Urinary bladder (tissue), 3 donors: ENCODE measurements at regions not wholly inside any gene's neighbourhood (a gene's known extent, or its start where the extent isn't known, plus 50 kb on each side); places are given as distances from the start of the nearest gene placed in this dataset.

ENCODE experiments used
- DNase-seq: peaks from one replicate; pipeline ENCODE4 v3.0.0-alpha.2; 2015; ENCODE audit errors: extremely low spot score
- H3K27ac ChIP-seq: one replicate; pipeline ENCODE4 v1.5.1; 2013; ENCODE audit warnings: low read depth, mild to moderate bottlenecking, moderate library complexity
- H3K36me3 ChIP-seq: one replicate; pipeline ENCODE4 v1.6.1; 2013; ENCODE audit warnings: mild to moderate bottlenecking, moderate library complexity; ENCODE audit not compliant: insufficient read depth
- H3K4me1 ChIP-seq: one replicate; pipeline ENCODE4 v1.6.1; 2013; ENCODE audit warnings: mild to moderate bottlenecking, moderate library complexity; ENCODE audit not compliant: insufficient read depth
- H3K4me3 ChIP-seq: one replicate; pipeline ENCODE4 v1.5.1; 2013; ENCODE audit warnings: low read depth, low read length
- WGBS: extraction: QIAGEN DNeasy Blood & Tissue Kit; methylation state at CpG from one replicate; pipeline ENCODE4 v1.1.7; 2013; 5-methylcytosine and 5-hydroxymethylcytosine counted together
- donor health status: healthy with polysubstance abuse.
- donor health status: healthy.

GRCh38 chr13:111634410-111634809 is 314.0 kb downstream of the TEX29 start:
- Histone ChIP-seq H3K27ac (no peak overlapping the region), H3K4me1 (no peaks in the 10 kb centered on the region), H3K36me3 (no peaks in the 10 kb centered on the region), H3K4me3 (no peak overlapping the region)
- 77% methylated on average over 8 of the region's 8 CpGs for WGBS
- DNase-seq: no peak

GRCh38 chr13:111636271-111636670 is 315.8 kb downstream of the TEX29 start:
- Histone ChIP-seq H3K4me3 (no peak overlapping the region), H3K36me3 (no peaks in the 10 kb centered on the region), H3K27ac (no peak overlapping the region), H3K4me1 (no peaks in the 10 kb centered on the region)
- WGBS: 87% methylated on average over 9 of the region's 9 CpGs
- DNase-seq: no peak

- Histone ChIP-seq H3K36me3 (no peaks in the 10 kb centered on the region), H3K4me1 (no peaks in the 10 kb centered on the region), H3K27ac (no peak overlapping the region), H3K4me3 (no peak overlapping the region)
- DNase-seq: no peak
- 83% methylated on average over 11 of the region's 11 CpGs for WGBS
Observed at GRCh38 chr13:111636804-111637203, 316.4 kb downstream of the TEX29 start.

GRCh38 chr13:111637365-111637764 is 316.9 kb downstream of the TEX29 start:
- no peak for DNase-seq
- Histone ChIP-seq H3K4me3 (no peak overlapping the region), H3K27ac (no peak overlapping the region), H3K4me1 (no peaks in the 10 kb centered on the region), H3K36me3 (no peaks in the 10 kb centered on the region)
- WGBS: 90% methylated on average over 12 of the region's 12 CpGs

DNA sequence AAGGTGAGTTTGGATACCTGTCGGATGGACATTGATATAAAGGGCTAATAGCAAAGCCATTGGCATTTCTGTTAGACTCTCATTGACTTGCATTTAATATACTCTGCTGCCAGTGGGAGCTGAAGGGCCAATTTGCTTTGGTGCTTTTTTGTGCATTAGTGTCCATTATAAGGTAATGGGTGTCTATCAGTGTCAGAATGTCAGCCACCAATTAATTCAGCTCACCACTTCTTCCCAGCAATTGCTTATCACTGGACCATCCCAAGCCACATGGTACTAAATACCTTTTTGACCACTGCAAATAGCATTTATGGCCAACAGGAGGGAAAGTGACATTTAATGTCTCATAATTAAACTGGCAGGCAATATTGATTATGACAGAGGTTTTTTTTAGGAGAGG is 317.8 kb downstream of the TEX29 start:
- WGBS: 90% methylated on average over 1 of the region's 1 CpG
- Histone ChIP-seq H3K4me1 (no peaks in the 10 kb centered on the region), H3K4me3 (no peak overlapping the region), H3K36me3 (no peaks in the 10 kb centered on the region), H3K27ac (no peak overlapping the region)
- DNase-seq: no peak

GRCh38 chr13:111639196-111639705 is 318.8 kb downstream of the TEX29 start:
- WGBS: 75% methylated on average over 10 of the region's 10 CpGs
- no peak for DNase-seq
- no peaks in the 10 kb centered on the region for H3K4me1 ChIP-seq
- no peak overlapping the region for H3K27ac ChIP-seq
- no peaks in the 10 kb centered on the region for H3K36me3 ChIP-seq
- H3K4me3 ChIP-seq: no peak overlapping the region

DNA sequence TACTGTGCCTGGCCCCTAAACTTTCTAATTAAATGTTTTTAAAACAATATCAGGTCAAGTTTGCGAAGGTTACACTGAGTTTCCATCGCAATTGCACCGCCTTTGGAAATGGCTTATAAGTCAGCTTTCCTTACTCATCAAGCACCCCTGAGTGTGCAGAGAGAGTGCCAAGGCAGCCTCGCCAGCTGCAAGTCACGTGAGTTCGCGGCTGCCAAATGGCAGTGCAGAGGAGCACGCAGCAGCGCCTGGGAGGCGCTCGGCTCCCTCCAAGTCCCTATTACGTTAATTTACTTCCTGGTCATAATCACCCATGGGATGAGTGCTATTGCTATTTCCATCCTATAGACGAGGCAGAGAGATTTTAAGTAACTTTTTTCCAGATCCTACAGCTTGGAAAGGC is 319.6 kb downstream of the TEX29 start:
- 72% methylated on average over 13 of the region's 13 CpGs for WGBS
- DNase-seq: no peak
- H3K36me3 ChIP-seq: no peaks in the 10 kb centered on the region
- H3K4me1 ChIP-seq: no peaks in the 10 kb centered on the region
- no peak overlapping the region for H3K27ac ChIP-seq
- no peak overlapping the region for H3K4me3 ChIP-seq

GRCh38 chr13:111640476-111640875 is 320.0 kb downstream of the TEX29 start:
- 74% methylated on average over 9 of the region's 9 CpGs for WGBS
- no peak overlapping the region for H3K4me3 ChIP-seq
- no peak overlapping the region for H3K27ac ChIP-seq
- no peaks in the 10 kb centered on the region for H3K36me3 ChIP-seq
- no peak for DNase-seq
- H3K4me1 ChIP-seq: no peaks in the 10 kb centered on the region

- H3K4me3 ChIP-seq: no peak overlapping the region
- 71% methylated on average over 12 of the region's 12 CpGs for WGBS
- no peaks in the 10 kb centered on the region for H3K4me1 ChIP-seq
- no peak overlapping the region for H3K27ac ChIP-seq
- DNase-seq: no peak
- no peaks in the 10 kb centered on the region for H3K36me3 ChIP-seq
Observed at GRCh38 chr13:111642156-111642767, 321.8 kb downstream of the TEX29 start.

DNA sequence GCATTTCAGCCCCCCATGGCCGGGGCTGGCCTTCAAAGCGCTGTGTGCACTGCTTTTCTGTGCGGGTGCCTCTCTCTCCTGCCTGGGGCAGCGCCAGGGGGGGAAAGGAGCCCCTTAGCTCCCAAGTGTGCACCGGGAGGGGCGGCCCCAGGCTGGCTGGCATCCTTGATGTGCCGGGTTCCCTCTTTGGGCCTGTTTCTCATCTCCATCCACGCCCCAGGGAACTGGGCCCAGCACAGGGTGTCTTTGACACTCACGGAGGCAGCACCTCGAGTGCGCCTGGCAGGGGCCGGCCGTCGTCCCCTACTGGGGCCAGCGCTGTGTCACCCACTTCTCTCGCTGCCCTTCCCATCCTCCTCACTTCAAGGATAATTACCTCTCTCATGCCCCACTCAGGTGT is 324.3 kb downstream of the TEX29 start:
- H3K4me3 ChIP-seq: no peak overlapping the region
- no peak for DNase-seq
- H3K4me1 ChIP-seq: no peaks in the 10 kb centered on the region
- H3K36me3 ChIP-seq: no peaks in the 10 kb centered on the region
- WGBS: 89% methylated on average over 16 of the region's 16 CpGs
- H3K27ac ChIP-seq: no peak overlapping the region

DNA sequence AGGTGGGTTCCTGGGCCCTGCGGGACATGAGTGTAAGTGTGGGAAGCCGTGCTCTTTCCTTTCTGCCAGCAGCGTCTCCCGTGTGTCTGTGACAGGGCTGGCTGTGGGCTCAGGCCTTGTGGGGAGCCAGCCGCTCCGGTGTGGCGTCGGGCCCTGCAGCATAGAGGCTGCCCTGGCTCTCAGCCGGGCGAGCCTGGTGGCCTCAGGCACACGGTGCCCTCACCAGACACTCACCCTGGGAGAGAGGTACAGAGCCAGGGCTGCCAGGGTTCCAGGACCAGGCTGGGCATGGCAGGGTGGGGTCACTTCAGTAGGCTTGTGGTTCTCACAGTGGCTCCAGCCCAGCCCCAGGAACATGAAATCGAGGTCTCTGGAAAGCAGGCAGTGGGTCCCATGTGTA is 324.8 kb downstream of the TEX29 start:
- H3K4me1 ChIP-seq: no peaks in the 10 kb centered on the region
- no peak overlapping the region for H3K27ac ChIP-seq
- no peaks in the 10 kb centered on the region for H3K36me3 ChIP-seq
- no peak overlapping the region for H3K4me3 ChIP-seq
- no peak for DNase-seq
- 90% methylated on average over 12 of the region's 12 CpGs for WGBS

DNA sequence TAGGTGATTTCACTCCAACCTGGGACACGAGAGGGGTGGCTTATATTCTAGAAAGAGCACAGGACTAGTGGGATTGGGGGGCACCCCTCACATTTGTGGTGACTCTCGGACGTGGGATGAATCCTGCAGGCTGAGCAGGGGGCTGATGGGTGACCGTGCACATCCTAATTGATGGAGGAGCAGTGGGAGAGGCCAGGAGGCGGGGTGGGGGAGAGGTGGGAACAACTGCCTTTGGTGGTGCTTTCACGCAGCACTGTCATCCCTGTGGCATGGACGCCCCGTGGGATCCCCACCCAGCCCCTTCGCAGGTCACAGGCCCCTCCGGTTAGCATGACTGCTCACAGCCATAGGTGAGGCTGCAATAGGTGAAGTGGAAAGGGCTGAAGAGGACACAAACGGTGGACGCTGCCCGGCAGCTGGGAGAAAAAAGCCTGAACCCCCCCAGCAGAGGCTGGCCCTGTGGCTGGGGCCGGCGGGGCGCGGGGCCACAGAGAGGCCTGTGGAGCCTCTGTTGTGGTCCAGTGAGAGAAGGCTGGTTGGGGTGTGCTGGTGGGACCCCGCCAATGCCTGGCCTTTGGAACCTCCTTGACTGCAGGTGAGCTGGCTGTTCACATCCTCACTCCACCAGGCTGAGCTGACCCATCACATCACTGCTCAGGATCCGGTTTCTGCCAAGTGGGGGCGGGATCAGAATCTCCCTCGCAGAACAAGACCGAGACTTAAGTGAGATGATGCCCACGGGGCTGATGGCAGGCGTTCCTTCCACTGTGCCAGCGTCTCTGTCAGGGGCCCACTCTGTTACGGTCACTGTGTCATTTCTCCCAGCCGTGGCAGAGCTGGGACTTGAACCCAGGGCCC is 325.4 kb downstream of the TEX29 start:
- 89% methylated on average over 27 of the region's 27 CpGs for WGBS
- no peak overlapping the region for H3K27ac ChIP-seq
- no peaks in the 10 kb centered on the region for H3K4me1 ChIP-seq
- H3K36me3 ChIP-seq: no peaks in the 10 kb centered on the region
- no peak for DNase-seq
- H3K4me3 ChIP-seq: no peak overlapping the region

GRCh38 chr13:111646456-111646855 is 326.0 kb downstream of the TEX29 start:
- no peak overlapping the region for H3K27ac ChIP-seq
- H3K4me1 ChIP-seq: no peaks in the 10 kb centered on the region
- no peaks in the 10 kb centered on the region for H3K36me3 ChIP-seq
- DNase-seq: no peak
- 92% methylated on average over 10 of the region's 10 CpGs for WGBS
- no peak overlapping the region for H3K4me3 ChIP-seq

GRCh38 chr13:111648885-111649284 is 328.4 kb downstream of the TEX29 start:
- WGBS: 86% methylated on average over 4 of the region's 4 CpGs

More at GRCh38 chr13:111648885-111649284, 328.4 kb downstream of the TEX29 start:
- no peak for DNase-seq
- Histone ChIP-seq H3K27ac (no peak overlapping the region), H3K36me3 (no peaks in the 10 kb centered on the region), H3K4me1 (no peaks in the 10 kb centered on the region), H3K4me3 (no peak overlapping the region)
